HG03097 (cell line): ENCODE measurements at regions not wholly inside any gene's neighbourhood (a gene's known extent, or its start where the extent isn't known, plus 50 kb on each side); places are given as distances from the start of the nearest gene placed in this dataset.
"Not testable (repeated sequence)": the region's sequence is repeated elsewhere in the genome, so short reads cannot be mapped to it uniquely, and the experiment has no call there.

Source experiments
- ATAC-seq: cut with Tn5 transposase; IDR thresholded peaks from one replicate; pipeline ENCODE4 v1.9.1; 2021; ENCODE audit not compliant: unreplicated experiment, low FRiP score

GRCh38 chr10:117492504-117492903 lies 50.0 kb upstream of the EMX2 start:
- ATAC-seq, result no peak

DNA sequence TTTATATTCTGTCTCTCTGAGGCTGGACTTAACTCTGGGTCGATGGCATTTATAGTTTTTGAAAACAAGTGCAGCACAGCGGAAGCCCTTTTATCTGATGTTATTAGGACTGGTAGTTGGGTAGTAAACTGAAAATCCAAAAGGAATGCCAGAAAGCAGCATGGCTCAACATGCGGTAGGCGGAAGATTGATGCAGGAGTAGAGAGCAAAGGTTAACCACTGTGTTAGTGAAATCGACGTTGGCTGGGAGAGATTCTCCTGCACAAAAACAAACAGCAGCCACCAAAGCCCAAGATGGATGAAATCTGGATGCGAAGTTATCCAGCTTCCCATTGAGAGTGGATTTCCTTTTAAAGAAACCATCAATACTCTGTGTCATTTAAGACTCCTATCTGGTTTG lies 54.5 kb upstream of the EMX2 start:
- ATAC-seq, result no peak

- no peak for ATAC-seq
Measured at GRCh38 chr10:117486606-117487005, 55.9 kb upstream of the EMX2 start.

DNA sequence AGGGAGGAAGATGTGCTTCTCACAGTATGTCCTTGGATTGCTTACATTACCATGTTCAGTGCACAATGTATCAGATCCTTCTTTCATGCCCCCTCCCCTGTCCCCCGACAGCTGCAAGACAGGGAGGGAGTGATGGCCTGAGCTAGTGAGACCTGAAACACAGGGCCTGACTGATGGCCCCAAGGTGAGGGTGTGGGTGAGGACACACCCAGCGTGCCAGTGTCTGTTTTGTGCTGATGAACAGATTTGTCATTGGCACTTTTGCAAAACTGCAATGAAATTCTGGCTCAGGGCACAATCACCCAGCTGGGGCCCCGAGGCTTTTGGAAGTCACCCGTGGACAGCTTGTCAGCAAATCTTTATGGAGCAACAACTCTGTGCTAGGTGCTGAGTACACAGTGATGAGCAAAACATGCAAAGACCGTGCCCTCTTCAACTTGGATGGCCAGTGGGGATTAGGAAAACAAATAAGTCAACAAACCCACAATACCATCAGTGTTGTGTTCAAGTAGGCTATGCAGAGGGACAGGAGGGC lies 59.4 kb upstream of the EMX2 start:
- ATAC-seq, result no peak

DNA sequence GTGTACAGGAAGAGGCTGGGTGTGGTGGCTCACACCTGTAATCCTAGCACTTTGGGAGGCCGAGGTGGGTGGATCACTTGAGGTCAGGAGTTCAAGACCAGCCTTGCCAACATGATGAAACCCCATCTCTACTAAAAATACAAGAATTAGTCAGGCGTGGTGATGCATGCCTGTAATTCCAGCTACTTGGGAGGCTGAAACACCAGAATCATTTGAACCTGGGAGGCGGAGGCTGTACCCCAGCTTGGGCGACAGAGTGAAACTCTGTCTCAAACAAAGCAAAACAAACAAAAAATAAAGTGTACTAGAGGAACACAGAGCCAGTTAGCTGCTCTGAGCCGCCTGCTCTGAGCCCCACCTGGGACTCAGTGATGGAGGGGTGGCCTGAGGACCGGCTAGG lies 61.5 kb upstream of the EMX2 start:
- not testable (repeated sequence) for ATAC-seq

DNA sequence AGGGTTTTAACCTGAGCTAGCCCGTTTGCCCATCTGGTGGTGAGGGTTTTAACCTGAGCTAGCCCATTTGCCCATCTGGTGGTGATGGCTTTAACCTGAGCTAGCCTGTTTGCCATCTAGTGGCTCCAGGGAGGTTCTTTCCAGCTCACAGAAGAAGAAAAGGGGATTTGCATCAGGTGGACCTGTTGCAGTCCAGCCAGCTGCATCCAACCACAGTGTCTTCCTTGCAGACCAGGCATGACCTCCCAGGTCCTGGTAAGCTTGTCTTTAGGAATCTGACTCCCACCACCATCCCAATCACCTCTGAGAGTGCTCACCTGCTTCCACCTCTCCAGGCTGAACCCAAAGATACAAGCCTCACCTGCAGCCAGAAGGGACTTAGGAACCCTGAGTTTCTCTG lies 62.4 kb upstream of the EMX2 start:
- no peak for ATAC-seq

DNA sequence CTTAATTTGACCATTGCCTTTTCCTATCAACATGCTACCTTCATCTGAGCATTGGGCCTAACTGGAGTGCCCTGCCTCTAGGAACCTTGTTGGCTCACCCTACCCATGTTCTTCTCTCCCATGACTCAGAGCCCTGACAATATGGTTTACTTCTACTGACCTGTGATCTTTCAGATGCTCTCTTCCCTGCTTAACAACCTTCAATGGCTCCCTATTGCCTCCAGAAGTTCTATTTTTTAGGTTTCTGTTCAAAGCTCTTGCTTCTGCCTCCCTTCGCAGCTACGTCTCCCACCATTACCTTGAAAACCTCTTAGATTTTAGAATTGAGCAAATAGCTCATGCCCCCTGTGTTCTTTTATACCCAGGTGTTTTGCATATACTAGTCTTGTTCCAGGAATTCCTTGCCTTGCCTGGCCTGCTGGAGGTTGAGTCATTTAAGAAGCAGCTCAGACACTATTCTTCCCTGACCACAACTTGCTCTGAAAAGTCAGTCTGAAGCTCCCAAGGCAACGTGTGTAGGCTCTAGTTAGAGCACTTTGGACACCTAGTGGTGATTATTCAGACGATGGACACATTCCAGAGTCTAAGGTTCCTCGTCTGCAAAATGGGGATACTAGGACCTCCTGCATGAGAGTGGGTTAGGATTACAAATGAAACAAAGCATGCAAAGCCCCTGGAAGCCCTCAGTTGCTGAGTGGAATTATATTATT lies 64.4 kb upstream of the EMX2 start:
- ATAC-seq, result no peak

GRCh38 chr10:117477211-117477947 lies 65.2 kb upstream of the EMX2 start:
- no peak for ATAC-seq

GRCh38 chr10:117476716-117477115 lies 65.8 kb upstream of the EMX2 start:
- ATAC-seq, result no peak

- ATAC-seq, result no peak
Measured at GRCh38 chr10:117476281-117476680, 66.3 kb upstream of the EMX2 start.

- no peak for ATAC-seq
Measured at GRCh38 chr10:117472872-117473271, 69.7 kb upstream of the EMX2 start.

DNA sequence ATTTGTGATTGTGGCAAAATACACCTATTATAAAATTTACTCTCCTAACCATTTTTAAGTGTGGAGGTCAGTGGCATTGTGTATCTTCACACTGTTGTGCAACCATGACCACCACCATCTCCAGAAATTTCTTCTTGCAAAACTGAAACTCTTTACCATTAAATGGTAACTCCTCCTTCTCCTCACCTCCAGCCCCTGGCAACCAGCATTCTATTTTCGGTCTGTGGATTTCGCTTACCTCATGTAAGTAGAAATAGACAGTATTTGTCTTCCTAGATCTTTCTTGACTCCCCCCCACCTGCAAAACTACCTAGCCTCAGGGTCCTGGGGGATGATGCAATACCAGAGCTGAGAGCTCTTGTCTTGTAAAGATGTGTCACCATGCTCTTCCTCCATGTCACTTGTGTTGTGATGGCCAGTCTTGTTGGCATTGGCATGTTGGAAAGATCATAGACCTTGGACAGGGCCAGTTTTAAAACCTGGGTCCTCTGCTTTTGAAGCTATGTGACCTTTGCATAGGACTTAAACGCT lies 71.1 kb upstream of the EMX2 start:
- ATAC-seq, result no peak

DNA sequence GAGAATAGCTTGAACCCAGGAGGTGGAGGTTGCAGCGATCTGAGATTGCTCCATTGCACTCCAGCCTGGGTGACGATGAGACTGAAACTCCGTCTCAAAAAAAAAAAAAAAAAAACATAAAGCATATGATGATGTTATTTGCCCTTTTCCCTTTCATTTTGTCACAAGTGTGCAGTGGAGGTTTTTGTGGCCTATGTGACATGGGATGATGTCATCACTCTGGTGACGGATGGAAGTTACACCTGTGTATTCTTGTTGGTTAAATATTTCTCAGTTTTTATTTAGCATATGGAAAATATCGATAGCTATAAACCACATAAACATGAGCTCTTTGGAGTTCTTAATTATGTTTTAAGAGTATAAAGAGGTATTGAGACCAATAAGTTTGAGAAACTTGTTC lies 71.8 kb upstream of the EMX2 start:
- no peak for ATAC-seq

DNA sequence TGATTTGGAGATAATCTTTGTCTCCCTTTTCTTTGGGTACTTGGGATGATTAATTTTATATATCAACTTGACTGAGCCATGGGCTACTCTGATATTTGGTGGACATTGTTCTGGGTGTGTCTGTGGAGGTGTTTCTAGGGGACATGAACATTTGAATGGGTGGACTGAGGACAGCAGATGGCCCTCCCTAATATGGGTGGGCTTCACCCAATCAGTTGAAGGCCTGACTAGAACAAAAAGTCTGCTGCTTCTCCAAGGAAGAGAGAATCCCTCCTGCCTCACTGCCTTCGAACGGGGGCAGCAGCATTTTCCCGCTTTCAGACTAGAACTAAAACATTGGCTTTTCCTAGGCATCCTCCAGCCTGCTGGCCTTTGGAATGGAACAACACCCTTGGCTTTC lies 73.9 kb upstream of the EMX2 start:
- ATAC-seq, result no peak

DNA sequence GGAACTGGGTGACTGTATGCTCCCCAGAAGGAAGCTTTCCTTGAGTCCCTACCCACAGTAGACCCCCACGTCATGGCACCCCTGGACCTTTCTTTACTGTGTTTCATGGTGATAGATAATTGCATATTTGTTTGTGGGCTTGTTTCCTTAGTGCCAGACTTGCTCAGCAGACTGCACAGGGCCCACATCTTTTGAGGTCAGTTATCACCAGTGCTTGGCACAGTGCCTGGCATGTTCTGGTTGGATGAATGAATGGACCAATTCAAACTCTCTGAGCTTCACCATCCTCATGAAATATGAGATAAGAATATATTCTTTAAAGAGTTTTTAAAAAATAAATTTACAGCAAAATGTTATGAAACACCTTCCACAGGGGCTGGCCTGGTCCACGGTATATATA lies 78.4 kb upstream of the EMX2 start:
- ATAC-seq, result no peak

DNA sequence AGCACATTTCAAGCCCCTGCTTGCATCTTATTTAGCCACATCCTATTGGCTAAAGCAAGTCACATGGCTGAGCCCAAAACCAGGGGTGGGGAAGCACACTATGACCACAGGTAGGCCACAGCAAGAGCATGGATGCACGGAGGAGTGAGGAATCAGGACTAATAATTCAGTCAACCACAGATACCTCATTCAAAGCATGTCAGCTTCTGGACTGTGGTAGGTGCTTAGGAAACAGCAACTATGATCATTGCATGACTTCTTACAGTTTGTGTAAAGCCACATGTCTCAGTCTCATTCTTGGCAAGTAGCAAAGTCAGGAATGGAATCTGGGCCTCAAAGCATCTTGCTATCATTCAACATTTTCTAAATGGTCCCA lies 79.0 kb upstream of the EMX2 start:
- no peak for ATAC-seq

- no peak for ATAC-seq
Measured at GRCh38 chr10:117462816-117463544, 79.6 kb upstream of the EMX2 start.

GRCh38 chr10:117462424-117462792 lies 80.1 kb upstream of the EMX2 start:
- ATAC-seq, result no peak

- ATAC-seq, result no peak
Measured at GRCh38 chr10:117461766-117462423, 80.7 kb upstream of the EMX2 start.

DNA sequence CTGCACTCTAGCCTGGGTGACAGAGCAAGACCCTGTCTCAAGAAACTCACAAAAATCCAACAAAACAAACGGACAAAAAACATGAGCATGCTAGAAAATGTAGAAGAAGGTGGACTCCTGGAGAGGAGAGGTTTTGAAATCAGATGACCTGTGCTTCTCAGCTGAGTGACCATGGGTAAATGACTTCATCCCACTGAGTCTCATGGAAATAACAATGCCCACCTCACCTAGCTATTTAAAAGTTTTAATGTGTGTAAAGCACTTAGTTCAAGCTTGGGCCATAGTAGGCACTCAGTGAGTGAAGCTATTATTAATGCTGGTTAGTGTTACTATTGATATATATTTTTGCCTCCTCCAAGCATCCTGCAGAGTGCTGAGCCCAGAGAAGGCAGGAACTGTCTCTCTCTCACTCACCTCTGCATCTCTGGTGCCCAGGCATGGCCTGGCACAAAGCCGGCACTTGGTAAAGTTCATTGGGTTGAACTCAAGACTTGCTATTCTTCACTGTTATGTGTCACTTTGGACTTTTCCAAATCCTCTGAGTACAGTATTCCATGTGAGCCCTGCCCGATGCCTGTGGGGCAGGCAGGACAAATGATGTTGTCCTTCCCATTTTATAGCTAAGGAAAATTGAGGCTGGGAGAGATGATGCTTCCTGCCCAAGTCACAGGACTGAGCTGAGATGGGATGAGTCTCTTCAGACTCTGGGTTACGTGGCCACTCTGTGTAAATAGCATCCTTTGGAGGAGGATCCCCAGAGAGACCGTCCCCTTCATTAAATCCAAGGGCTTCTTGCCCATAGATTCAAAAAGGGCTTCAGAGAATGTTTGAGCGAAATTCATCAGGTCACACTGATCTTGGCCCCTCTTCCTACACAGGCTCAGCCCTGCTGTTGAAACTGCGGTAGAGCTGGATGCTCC lies 81.4 kb upstream of the EMX2 start:
- no peak for ATAC-seq
